ENCODE measurements at regions not wholly inside any gene's neighbourhood (a gene's known extent, or its start where the extent isn't known, plus 50 kb on each side); places are given as distances from the start of the nearest gene placed in this dataset.

- peak; percentile 99 for TF ChIP-seq CTCF (IDR thresholded peaks at IDR 0.05; ENCODE audit: extremely low read depth, low read depth, low read length)
- Histone ChIP-seq H3K9me3 (ENCODE audit: low read depth, low read length) (no peaks in the 10 kb centered on the region), H3K4me1 (ENCODE audit: insufficient read depth, low read length) (peaks cover 12% of the 10 kb centered on the region), H4K20me1 (ENCODE audit: insufficient read depth, low read length) (no peaks in the 10 kb centered on the region), H3K4me2 (ENCODE audit: insufficient read depth, low read length) (peak overlapping the region; percentile 21), H3K27me3 (ENCODE audit: insufficient read depth, low read length) (no peaks in the 10 kb centered on the region), H3K79me2 (ENCODE audit: insufficient read depth, low read length) (no peaks in the 10 kb centered on the region), H2AFZ (ENCODE audit: low read length) (no peak overlapping the region), H3K27ac (ENCODE audit: low read depth, low read length) (no peak overlapping the region), H3K36me3 (ENCODE audit: insufficient read depth, low read length) (no peaks in the 10 kb centered on the region), H3K4me3 (ENCODE audit: insufficient read depth, low read length) (no peak overlapping the region)
- peak; percentile 72 for DNase-seq (ENCODE audit: insufficient read length, low spot score, missing footprints)
These were observed 253.0 kb upstream of the RASGRP1 start for GRCh38 chr15:38817427-38818156.

GRCh38 chr15:38818157-38818790 lies 253.7 kb upstream of the RASGRP1 start:
- H3K4me2 ChIP-seq (ENCODE audit: insufficient read depth, low read length) = peak overlapping the region; percentile 21
- no peaks in the 10 kb centered on the region for H3K79me2 ChIP-seq (ENCODE audit: insufficient read depth, low read length)
- H3K27ac ChIP-seq (ENCODE audit: low read depth, low read length) = no peak overlapping the region
- H4K20me1 ChIP-seq (ENCODE audit: insufficient read depth, low read length) = no peaks in the 10 kb centered on the region
- no peak for TF ChIP-seq CTCF (IDR thresholded peaks at IDR 0.05; ENCODE audit: extremely low read depth, low read depth, low read length)
- H2AFZ ChIP-seq (ENCODE audit: low read length) = no peak overlapping the region
- no peak for DNase-seq (ENCODE audit: insufficient read length, low spot score, missing footprints)
- no peaks in the 10 kb centered on the region for H3K27me3 ChIP-seq (ENCODE audit: insufficient read depth, low read length)
- no peaks in the 10 kb centered on the region for H3K9me3 ChIP-seq (ENCODE audit: low read depth, low read length)
- no peak overlapping the region for H3K4me3 ChIP-seq (ENCODE audit: insufficient read depth, low read length)
- H3K36me3 ChIP-seq (ENCODE audit: insufficient read depth, low read length) = no peaks in the 10 kb centered on the region
- H3K4me1 ChIP-seq (ENCODE audit: insufficient read depth, low read length) = peaks cover 10% of the 10 kb centered on the region

GRCh38 chr15:38819387-38819950 lies 254.9 kb upstream of the RASGRP1 start:
- H3K4me1 ChIP-seq (ENCODE audit: insufficient read depth, low read length) = peaks cover 10% of the 10 kb centered on the region
- H3K27me3 ChIP-seq (ENCODE audit: insufficient read depth, low read length) = no peaks in the 10 kb centered on the region
- no peak for DNase-seq (ENCODE audit: insufficient read length, low spot score, missing footprints)
- no peaks in the 10 kb centered on the region for H4K20me1 ChIP-seq (ENCODE audit: insufficient read depth, low read length)
- TF ChIP-seq CTCF (IDR thresholded peaks at IDR 0.05; ENCODE audit: extremely low read depth, low read depth, low read length) = no peak
- H3K79me2 ChIP-seq (ENCODE audit: insufficient read depth, low read length) = no peaks in the 10 kb centered on the region
- H3K4me2 ChIP-seq (ENCODE audit: insufficient read depth, low read length) = no peak overlapping the region
- H3K27ac ChIP-seq (ENCODE audit: low read depth, low read length) = no peak overlapping the region
- no peak overlapping the region for H2AFZ ChIP-seq (ENCODE audit: low read length)
- H3K9me3 ChIP-seq (ENCODE audit: low read depth, low read length) = no peaks in the 10 kb centered on the region
- no peaks in the 10 kb centered on the region for H3K36me3 ChIP-seq (ENCODE audit: insufficient read depth, low read length)
- H3K4me3 ChIP-seq (ENCODE audit: insufficient read depth, low read length) = no peak overlapping the region

GRCh38 chr15:38823263-38823662 lies 258.6 kb upstream of the RASGRP1 start:
- TF ChIP-seq CTCF (IDR thresholded peaks at IDR 0.05; ENCODE audit: extremely low read depth, low read depth, low read length) = no peak
- Histone ChIP-seq H3K36me3 (ENCODE audit: insufficient read depth, low read length) (no peaks in the 10 kb centered on the region), H2AFZ (ENCODE audit: low read length) (no peak overlapping the region), H3K79me2 (ENCODE audit: insufficient read depth, low read length) (no peaks in the 10 kb centered on the region), H3K4me3 (ENCODE audit: insufficient read depth, low read length) (no peak overlapping the region), H3K27ac (ENCODE audit: low read depth, low read length) (peak overlapping the region; percentile 37), H3K27me3 (ENCODE audit: insufficient read depth, low read length) (no peaks in the 10 kb centered on the region), H3K9me3 (ENCODE audit: low read depth, low read length) (no peaks in the 10 kb centered on the region), H3K4me2 (ENCODE audit: insufficient read depth, low read length) (no peak overlapping the region), H4K20me1 (ENCODE audit: insufficient read depth, low read length) (no peaks in the 10 kb centered on the region), H3K4me1 (ENCODE audit: insufficient read depth, low read length) (peaks cover under 1% of the 10 kb centered on the region)
- DNase-seq (ENCODE audit: insufficient read length, low spot score, missing footprints) = peak; percentile 84

Measured in osteoblast (primary cell).